HepG2 (cell line): ENCODE measurements at regions not wholly inside any gene's neighbourhood (a gene's known extent, or its start where the extent isn't known, plus 50 kb on each side); places are given as distances from the start of the nearest gene placed in this dataset.

Source experiments
- BCL6 ChIP-seq: IDR thresholded peaks from 2 replicates; pipeline ENCODE4 v1.6.1; 2016; ENCODE audit warnings: missing genetic modification reagents, missing compliant biosample characterization
- EED ChIP-seq: sonication (generic); formaldehyde crosslinking; IDR thresholded peaks from 2 replicates; pipeline ENCODE4 v1.5.0; 2020; ENCODE audit warnings: mild to moderate bottlenecking, missing genetic modification reagents
- JDP2 ChIP-seq: sonication (generic); formaldehyde crosslinking; IDR thresholded peaks from 2 replicates; pipeline ENCODE4 v1.8.1; 2022; ENCODE audit warnings: missing genetic modification reagents, borderline replicate concordance
- NCOA1 ChIP-seq: sonication (generic); formaldehyde crosslinking; IDR thresholded peaks from 2 replicates; pipeline ENCODE4 v1.9.0; 2021; ENCODE audit warnings: missing genetic modification reagents
- NPAS2 ChIP-seq: sonication (generic); formaldehyde crosslinking; IDR thresholded peaks from 2 replicates; pipeline ENCODE4 v1.8.0; 2022; ENCODE audit warnings: mild to moderate bottlenecking, missing genetic modification reagents, borderline replicate concordance
- NR3C1 ChIP-seq: sonication (generic); formaldehyde crosslinking; IDR thresholded peaks from 2 replicates; pipeline ENCODE4 v1.4.0; 2020; ENCODE audit warnings: missing genetic modification reagents
- SRF ChIP-seq: IDR thresholded peaks from 2 replicates; pipeline ENCODE4 v1.6.1; 2011; ENCODE audit warnings: mild to moderate bottlenecking, low read depth, low read length, moderate library complexity
- ZBTB1 ChIP-seq: sonication (generic); formaldehyde crosslinking; IDR thresholded peaks from 2 replicates; pipeline ENCODE4 v1.4.0; 2020; ENCODE audit warnings: missing genetic modification reagents, borderline replicate concordance
- ZBTB7B ChIP-seq: sonication (generic); formaldehyde crosslinking; IDR thresholded peaks from 2 replicates; pipeline ENCODE4 v1.4.0; 2020; ENCODE audit warnings: missing genetic modification reagents
- ZFAT ChIP-seq: sonication (generic); formaldehyde crosslinking; conservative IDR thresholded peaks from 2 replicates; pipeline ENCODE4 v1.8.1; 2023; ENCODE audit warnings: missing genetic modification reagents, inconsistent platforms
- ZNF256 ChIP-seq: sonication (generic); formaldehyde crosslinking; conservative IDR thresholded peaks from 2 replicates; pipeline ENCODE4 v1.4.0; 2020; ENCODE audit warnings: missing genetic modification reagents
- ZNF264 ChIP-seq: sonication (generic); formaldehyde crosslinking; IDR thresholded peaks from 2 replicates; pipeline ENCODE4 v1.4.0; 2020; ENCODE audit warnings: missing genetic modification reagents
- ZNF326 ChIP-seq: sonication (generic); formaldehyde crosslinking; IDR thresholded peaks from 2 replicates; pipeline ENCODE4 v1.4.0; 2020; ENCODE audit warnings: missing genetic modification reagents, borderline replicate concordance
- ZNF331 ChIP-seq: sonication (generic); formaldehyde crosslinking; IDR thresholded peaks from 2 replicates; pipeline ENCODE4 v1.4.0; 2020; ENCODE audit warnings: missing genetic modification reagents
- ZNF367 ChIP-seq: sonication (generic); formaldehyde crosslinking; IDR thresholded peaks from 2 replicates; pipeline ENCODE4 v1.4.0; 2020; ENCODE audit warnings: missing genetic modification reagents, borderline replicate concordance
- TF ChIP-seq, protein P1 (sequence below): sonication (generic); formaldehyde crosslinking; IDR thresholded peaks from 2 replicates; pipeline ENCODE4 v1.5.1; 2020; ENCODE audit warnings: missing genetic modification reagents, mild to moderate bottlenecking, borderline replicate concordance
- TF ChIP-seq, protein P2 (sequence below): sonication (generic); formaldehyde crosslinking; IDR thresholded peaks from 2 replicates; pipeline ENCODE4 v1.9.0; 2022; ENCODE audit warnings: low read depth, missing genetic modification reagents
- TF ChIP-seq, protein P3 (sequence below): sonication (generic); formaldehyde crosslinking; IDR thresholded peaks from 2 replicates; pipeline ENCODE4 v1.5.0; 2020; ENCODE audit warnings: mild to moderate bottlenecking, missing genetic modification reagents
- TF ChIP-seq, protein P4 (sequence below): sonication (generic); formaldehyde crosslinking; IDR thresholded peaks from 2 replicates; pipeline ENCODE4 v1.4.0; 2020; ENCODE audit warnings: missing genetic modification reagents
- TF ChIP-seq, protein P5 (sequence below): sonication (generic); formaldehyde crosslinking; IDR thresholded peaks from 2 replicates; pipeline ENCODE4 v1.4.0; 2020; ENCODE audit warnings: missing genetic modification reagents

DNA sequence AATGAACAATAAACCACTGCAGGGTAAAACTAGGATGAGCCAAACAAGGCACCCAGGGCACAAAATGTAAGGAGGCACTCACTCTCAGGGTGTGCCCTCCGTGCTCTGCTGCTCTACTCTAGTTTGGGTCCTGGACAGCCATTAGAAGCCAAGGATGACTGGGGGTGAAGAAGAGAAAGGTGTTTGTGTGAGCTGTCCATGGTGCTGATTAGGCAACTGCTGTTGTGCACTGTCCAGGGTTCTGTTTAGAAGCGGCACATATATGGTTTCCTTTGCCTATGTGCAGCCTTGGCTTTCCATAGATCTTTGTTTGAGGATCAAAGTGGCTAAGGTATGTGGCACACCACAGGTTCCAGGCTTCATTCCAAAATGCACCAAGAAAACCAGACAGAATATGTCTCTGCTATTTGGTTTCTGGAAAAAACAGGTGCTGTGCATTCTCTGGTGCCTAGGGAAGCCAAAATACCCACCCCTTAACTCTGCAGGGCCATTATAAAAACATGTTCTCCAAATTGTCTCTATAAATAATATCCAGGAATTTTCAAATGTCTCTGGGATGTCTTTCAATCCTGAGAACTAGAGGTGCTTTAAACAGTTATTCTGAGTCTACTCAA is 123.5 kb downstream of the CBLN1 start (continued):
- TF ChIP-seq, protein P1, sequence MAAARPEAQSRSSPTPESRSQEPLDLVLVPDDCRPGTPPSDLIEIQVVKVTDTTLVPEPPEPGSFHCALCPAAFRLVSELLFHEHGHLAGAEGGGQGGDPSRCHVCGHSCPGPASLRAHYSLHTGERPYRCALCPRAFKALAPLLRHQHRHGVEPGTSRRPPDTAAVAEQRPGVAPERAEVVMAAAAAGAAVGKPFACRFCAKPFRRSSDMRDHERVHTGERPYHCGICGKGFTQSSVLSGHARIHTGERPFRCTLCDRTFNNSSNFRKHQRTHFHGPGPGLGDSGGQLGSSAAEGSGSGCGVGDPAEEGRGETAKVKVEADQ: peak; percentile 85; the same call in 1 of the 2 replicates
- peak; percentile 79; the same call in 1 of the 2 replicates for TF ChIP-seq ZNF326 (CRISPR knock-in tag)
- peak; percentile 95; the same call in 1 of the 2 replicates for TF ChIP-seq ZNF367 (CRISPR knock-in tag)
- TF ChIP-seq EED (CRISPR knock-in tag): no peak
- TF ChIP-seq, protein P2, sequence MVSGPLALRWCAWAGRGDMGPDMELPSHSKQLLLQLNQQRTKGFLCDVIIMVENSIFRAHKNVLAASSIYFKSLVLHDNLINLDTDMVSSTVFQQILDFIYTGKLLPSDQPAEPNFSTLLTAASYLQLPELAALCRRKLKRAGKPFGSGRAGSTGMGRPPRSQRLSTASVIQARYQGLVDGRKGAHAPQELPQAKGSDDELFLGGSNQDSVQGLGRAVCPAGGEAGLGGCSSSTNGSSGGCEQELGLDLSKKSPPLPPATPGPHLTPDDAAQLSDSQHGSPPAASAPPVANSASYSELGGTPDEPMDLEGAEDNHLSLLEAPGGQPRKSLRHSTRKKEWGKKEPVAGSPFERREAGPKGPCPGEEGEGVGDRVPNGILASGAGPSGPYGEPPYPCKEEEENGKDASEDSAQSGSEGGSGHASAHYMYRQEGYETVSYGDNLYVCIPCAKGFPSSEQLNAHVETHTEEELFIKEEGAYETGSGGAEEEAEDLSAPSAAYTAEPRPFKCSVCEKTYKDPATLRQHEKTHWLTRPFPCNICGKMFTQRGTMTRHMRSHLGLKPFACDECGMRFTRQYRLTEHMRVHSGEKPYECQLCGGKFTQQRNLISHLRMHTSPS: no peak
- peak; percentile 82 for TF ChIP-seq ZBTB7B (CRISPR knock-in tag)
- 0 out of 2 replicates have a peak, but pooled peaks have one; percentile 69 for TF ChIP-seq NPAS2 (CRISPR knock-in tag)
- peak; percentile 98 for TF ChIP-seq ZBTB1 (CRISPR knock-in tag)
- peak; percentile 62; the same call in 1 of the 2 replicates for TF ChIP-seq BCL6 (CRISPR knock-in tag)
- TF ChIP-seq, protein P3, sequence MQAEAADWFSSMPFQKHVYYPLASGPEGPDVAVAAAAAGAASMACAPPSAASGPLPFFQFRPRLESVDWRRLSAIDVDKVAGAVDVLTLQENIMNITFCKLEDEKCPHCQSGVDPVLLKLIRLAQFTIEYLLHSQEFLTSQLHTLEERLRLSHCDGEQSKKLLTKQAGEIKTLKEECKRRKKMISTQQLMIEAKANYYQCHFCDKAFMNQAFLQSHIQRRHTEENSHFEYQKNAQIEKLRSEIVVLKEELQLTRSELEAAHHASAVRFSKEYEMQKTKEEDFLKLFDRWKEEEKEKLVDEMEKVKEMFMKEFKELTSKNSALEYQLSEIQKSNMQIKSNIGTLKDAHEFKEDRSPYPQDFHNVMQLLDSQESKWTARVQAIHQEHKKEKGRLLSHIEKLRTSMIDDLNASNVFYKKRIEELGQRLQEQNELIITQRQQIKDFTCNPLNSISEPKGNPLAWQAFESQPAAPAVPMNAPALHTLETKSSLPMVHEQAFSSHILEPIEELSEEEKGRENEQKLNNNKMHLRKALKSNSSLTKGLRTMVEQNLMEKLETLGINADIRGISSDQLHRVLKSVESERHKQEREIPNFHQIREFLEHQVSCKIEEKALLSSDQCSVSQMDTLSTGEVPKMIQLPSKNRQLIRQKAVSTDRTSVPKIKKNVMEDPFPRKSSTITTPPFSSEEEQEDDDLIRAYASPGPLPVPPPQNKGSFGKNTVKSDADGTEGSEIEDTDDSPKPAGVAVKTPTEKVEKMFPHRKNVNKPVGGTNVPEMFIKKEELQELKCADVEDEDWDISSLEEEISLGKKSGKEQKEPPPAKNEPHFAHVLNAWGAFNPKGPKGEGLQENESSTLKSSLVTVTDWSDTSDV: peak; percentile 52; the same call in 1 of the 2 replicates
- TF ChIP-seq ZNF256 (CRISPR knock-in tag): peak; percentile 97
- TF ChIP-seq ZNF331: peak; percentile 98
- TF ChIP-seq NR3C1 (CRISPR knock-in tag): 0 out of 2 replicates have a peak, but pooled peaks have one; percentile 43
- no peak for TF ChIP-seq NCOA1
- peak; percentile 87 for TF ChIP-seq ZFAT (CRISPR knock-in tag)
- no peak for TF ChIP-seq SRF
- TF ChIP-seq, protein P4, sequence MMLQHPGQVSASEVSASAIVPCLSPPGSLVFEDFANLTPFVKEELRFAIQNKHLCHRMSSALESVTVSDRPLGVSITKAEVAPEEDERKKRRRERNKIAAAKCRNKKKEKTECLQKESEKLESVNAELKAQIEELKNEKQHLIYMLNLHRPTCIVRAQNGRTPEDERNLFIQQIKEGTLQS (CRISPR knock-in tag): peak; percentile 88
- TF ChIP-seq JDP2 (CRISPR knock-in tag): peak; percentile 70; the same call in 1 of the 2 replicates
- TF ChIP-seq ZNF264 (CRISPR knock-in tag): peak; percentile 91
- TF ChIP-seq, protein P5, sequence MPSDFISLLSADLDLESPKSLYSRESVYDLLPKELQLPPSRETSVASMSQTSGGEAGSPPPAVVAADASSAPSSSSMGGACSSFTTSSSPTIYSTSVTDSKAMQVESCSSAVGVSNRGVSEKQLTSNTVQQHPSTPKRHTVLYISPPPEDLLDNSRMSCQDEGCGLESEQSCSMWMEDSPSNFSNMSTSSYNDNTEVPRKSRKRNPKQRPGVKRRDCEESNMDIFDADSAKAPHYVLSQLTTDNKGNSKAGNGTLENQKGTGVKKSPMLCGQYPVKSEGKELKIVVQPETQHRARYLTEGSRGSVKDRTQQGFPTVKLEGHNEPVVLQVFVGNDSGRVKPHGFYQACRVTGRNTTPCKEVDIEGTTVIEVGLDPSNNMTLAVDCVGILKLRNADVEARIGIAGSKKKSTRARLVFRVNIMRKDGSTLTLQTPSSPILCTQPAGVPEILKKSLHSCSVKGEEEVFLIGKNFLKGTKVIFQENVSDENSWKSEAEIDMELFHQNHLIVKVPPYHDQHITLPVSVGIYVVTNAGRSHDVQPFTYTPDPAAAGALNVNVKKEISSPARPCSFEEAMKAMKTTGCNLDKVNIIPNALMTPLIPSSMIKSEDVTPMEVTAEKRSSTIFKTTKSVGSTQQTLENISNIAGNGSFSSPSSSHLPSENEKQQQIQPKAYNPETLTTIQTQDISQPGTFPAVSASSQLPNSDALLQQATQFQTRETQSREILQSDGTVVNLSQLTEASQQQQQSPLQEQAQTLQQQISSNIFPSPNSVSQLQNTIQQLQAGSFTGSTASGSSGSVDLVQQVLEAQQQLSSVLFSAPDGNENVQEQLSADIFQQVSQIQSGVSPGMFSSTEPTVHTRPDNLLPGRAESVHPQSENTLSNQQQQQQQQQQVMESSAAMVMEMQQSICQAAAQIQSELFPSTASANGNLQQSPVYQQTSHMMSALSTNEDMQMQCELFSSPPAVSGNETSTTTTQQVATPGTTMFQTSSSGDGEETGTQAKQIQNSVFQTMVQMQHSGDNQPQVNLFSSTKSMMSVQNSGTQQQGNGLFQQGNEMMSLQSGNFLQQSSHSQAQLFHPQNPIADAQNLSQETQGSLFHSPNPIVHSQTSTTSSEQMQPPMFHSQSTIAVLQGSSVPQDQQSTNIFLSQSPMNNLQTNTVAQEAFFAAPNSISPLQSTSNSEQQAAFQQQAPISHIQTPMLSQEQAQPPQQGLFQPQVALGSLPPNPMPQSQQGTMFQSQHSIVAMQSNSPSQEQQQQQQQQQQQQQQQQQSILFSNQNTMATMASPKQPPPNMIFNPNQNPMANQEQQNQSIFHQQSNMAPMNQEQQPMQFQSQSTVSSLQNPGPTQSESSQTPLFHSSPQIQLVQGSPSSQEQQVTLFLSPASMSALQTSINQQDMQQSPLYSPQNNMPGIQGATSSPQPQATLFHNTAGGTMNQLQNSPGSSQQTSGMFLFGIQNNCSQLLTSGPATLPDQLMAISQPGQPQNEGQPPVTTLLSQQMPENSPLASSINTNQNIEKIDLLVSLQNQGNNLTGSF: peak; percentile 99
